ENCODE measurements at regions not wholly inside any gene's neighbourhood (a gene's known extent, or its start where the extent isn't known, plus 50 kb on each side); places are given as distances from the start of the nearest gene placed in this dataset.

DNA sequence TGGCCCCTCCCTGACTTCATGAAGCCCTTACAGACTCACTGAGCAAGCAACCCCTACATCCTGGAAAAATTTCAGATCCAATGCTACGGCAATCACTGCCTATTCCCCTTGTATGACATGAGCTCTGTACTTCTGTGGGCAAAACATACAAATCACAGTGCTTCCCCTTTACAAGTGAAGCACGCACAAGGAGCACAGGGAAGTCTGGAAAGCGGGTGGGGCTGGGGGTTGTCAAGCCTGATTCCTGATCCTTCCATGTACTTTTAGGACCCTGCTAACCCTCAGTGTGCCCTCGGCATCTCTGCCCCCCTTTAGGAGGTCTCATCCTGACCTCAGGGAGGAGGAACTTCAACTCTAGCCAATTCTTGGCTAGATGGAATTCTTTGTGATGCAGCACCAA lies 405.7 kb upstream of the POU3F1 start:
- no peaks in the 10 kb centered on the region for H3K9me3 ChIP-seq (replicated peaks in 1 of 3)
- TF ChIP-seq POLR2A (IDR thresholded peaks at IDR 0.05): no peak
- TF ChIP-seq, protein P1, sequence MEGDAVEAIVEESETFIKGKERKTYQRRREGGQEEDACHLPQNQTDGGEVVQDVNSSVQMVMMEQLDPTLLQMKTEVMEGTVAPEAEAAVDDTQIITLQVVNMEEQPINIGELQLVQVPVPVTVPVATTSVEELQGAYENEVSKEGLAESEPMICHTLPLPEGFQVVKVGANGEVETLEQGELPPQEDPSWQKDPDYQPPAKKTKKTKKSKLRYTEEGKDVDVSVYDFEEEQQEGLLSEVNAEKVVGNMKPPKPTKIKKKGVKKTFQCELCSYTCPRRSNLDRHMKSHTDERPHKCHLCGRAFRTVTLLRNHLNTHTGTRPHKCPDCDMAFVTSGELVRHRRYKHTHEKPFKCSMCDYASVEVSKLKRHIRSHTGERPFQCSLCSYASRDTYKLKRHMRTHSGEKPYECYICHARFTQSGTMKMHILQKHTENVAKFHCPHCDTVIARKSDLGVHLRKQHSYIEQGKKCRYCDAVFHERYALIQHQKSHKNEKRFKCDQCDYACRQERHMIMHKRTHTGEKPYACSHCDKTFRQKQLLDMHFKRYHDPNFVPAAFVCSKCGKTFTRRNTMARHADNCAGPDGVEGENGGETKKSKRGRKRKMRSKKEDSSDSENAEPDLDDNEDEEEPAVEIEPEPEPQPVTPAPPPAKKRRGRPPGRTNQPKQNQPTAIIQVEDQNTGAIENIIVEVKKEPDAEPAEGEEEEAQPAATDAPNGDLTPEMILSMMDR (IDR thresholded peaks at IDR 0.05): no peak
- DNase-seq: no peak
- WGBS, 4 donors: 70 to 78% (median 73%) methylated on average over 3 to 4 of the region's 4 CpGs
- intact Hi-C loops (cut with DNase I): no loop called here
- H3K27me3 ChIP-seq: peaks cover 2% of the 10 kb centered on the region
- H3K4me1 ChIP-seq (replicated peaks in 1 of 2): no peaks in the 10 kb centered on the region
- no peak overlapping the region for H3K4me3 ChIP-seq
- no peaks in the 10 kb centered on the region for H3K36me3 ChIP-seq (replicated peaks in 1 of 2)
- H3K27ac ChIP-seq: no peak overlapping the region

DNA sequence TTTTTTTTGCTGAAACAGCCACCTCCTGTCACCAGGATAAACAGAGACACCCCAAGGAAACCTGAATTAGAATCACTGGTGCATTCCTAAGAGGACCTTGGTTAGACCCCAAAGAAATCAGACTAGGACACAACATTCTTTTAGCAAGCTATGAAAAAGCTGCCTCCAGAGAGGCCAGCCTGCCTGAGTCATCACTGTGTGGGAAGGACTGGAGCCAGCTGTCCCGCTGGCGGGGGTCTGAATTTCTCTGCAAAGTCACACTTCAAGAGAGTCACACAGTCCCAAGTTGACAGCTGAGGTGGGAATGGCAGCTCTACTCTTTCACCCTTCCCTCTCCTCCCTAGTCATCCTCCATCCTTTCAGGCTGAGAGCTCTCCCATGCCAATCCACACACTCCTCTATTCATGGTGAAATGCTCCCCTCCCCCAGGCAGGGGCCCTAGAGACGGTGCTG lies 405.0 kb upstream of the POU3F1 start:
- DNase-seq: peak in 4 of 7 donors; percentile 11 to 56 (median 28)
- Histone ChIP-seq H3K9me3 (replicated peaks in 1 of 3) (no peaks in the 10 kb centered on the region), H3K36me3 (replicated peaks in 1 of 2) (no peaks in the 10 kb centered on the region), H3K4me3 (no peak overlapping the region), H3K4me1 (replicated peaks in 1 of 2) (no peaks in the 10 kb centered on the region), H3K27ac (no peak overlapping the region), H3K27me3 (peaks cover 5% of the 10 kb centered on the region)
- 15 to 26% (median 22%) methylated on average over 3 of the region's 3 CpGs for WGBS, 4 donors
- TF ChIP-seq, protein P1 (IDR thresholded peaks at IDR 0.05): no peak
- TF ChIP-seq POLR2A (IDR thresholded peaks at IDR 0.05): no peak
- intact Hi-C loops (cut with DNase I): no loop called here

DNA sequence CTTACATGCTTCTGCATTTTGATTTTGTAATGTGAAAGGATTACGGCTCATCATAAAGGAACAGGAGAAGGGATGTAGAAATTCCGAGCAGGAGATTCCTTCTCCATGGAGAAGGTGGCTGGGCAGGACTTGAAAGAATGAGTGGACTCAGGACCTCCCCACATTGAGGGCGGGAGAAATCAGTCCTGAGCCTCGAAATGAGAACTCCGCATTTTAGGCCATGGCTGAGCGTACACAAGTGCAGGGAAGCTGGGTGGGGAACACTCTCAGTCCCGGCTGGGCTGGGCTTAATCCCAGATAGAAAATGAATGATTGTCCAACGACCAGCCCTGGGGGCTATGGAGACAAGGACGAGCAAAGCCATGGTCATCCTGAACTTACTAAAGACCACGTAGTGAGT lies 402.3 kb upstream of the POU3F1 start:
- TF ChIP-seq POLR2A (IDR thresholded peaks at IDR 0.05): no peak
- TF ChIP-seq, protein P1 (IDR thresholded peaks at IDR 0.05): no peak
- Histone ChIP-seq H3K27me3 (peaks cover 5% of the 10 kb centered on the region), H3K27ac (no peak overlapping the region), H3K4me3 (no peak overlapping the region), H3K36me3 (replicated peaks in 1 of 2) (no peaks in the 10 kb centered on the region), H3K9me3 (replicated peaks in 1 of 3) (no peaks in the 10 kb centered on the region), H3K4me1 (replicated peaks in 1 of 2) (no peaks in the 10 kb centered on the region)
- intact Hi-C loops (cut with DNase I): no loop called here
- DNase-seq: no peak
- 72 to 86% (median 78%) methylated on average over 10 of the region's 10 CpGs for WGBS, 4 donors

DNA sequence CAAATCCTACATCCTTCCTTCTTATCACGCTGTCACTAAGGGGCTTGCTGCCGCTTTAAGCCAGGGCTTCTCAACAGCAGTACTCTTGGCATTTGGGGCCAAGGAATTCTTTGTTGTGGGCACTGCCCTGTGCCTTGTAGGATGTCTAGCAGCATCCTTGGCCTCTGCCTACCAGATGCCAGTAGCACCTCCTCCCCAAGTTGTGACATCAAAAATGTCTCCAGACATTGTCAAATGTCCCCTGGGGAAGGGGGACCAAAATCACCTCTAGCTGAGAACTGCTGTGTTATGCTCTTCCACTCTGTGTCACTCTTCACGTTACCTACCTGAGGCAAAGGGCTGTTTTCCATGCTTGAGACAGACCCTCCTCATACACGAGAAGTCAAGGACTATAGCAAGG lies 400.3 kb upstream of the POU3F1 start:
- 74 to 84% (median 77%) methylated on average over 4 of the region's 4 CpGs for WGBS, 4 donors
- DNase-seq: no peak
- TF ChIP-seq, protein P1 (IDR thresholded peaks at IDR 0.05): no peak
- no peak for TF ChIP-seq POLR2A (IDR thresholded peaks at IDR 0.05)
- Histone ChIP-seq H3K36me3 (replicated peaks in 1 of 2) (no peaks in the 10 kb centered on the region), H3K27me3 (peaks cover 5% of the 10 kb centered on the region), H3K4me1 (replicated peaks in 1 of 2) (no peaks in the 10 kb centered on the region), H3K27ac (no peak overlapping the region), H3K4me3 (no peak overlapping the region), H3K9me3 (replicated peaks in 1 of 3) (no peaks in the 10 kb centered on the region)
- intact Hi-C loops (cut with DNase I): no loop called here

Data from adrenal gland (tissue), 9 donors.